HCT116 (cell line): ENCODE measurements at regions not wholly inside any gene's neighbourhood (a gene's known extent, or its start where the extent isn't known, plus 50 kb on each side); places are given as distances from the start of the nearest gene placed in this dataset.
"Not testable (repeated sequence)": the region's sequence is repeated elsewhere in the genome, so short reads cannot be mapped to it uniquely, and the experiment has no call there.

Experiments used
- CTCF ChIP-seq, 3 experiments: fragments of 200-600 bp in 1 of 3; sonication (generic) in 1 of 3; IDR thresholded peaks in 2 of 3; conservative IDR thresholded peaks in 1 of 3; 2 replicates each; pipeline ENCODE4 v1.5.1; 2012 to 2017; ENCODE audit warnings: low read depth in 2 of 3, low read length in 2 of 3, antibody characterized with exemption in 1 of 3, borderline replicate concordance in 1 of 3, control low read depth in 1 of 3, mild to moderate bottlenecking in 1 of 3, mixed read lengths in 1 of 3, mixed run types in 1 of 3, moderate library complexity in 1 of 3; ENCODE audit not compliant: insufficient read depth in 1 of 3
- EZH2phosphoT487 ChIP-seq: fragments of 200-600 bp; IDR thresholded peaks from 2 replicates; pipeline ENCODE4 v1.6.1; 2018; ENCODE audit warnings: antibody characterized with exemption, borderline replicate concordance

GRCh38 chr16:86738322-86738721, 160.0 kb downstream of the FOXL1 start:
- TF ChIP-seq EZH2phosphoT487; CTCF (IDR thresholded peaks at IDR 0.05 in 2 of 3, conservative IDR thresholded peaks at IDR 0.05 in 1 of 3; ENCODE audit: borderline replicate concordance in 1 of 3, insufficient read depth in 1 of 3, low read depth in 2 of 3, low read length in 2 of 3): not testable (repeated sequence)
